Psoas muscle (tissue), 7 donors: ENCODE measurements at regions not wholly inside any gene's neighbourhood (a gene's known extent, or its start where the extent isn't known, plus 50 kb on each side); places are given as distances from the start of the nearest gene placed in this dataset.

Source experiments
- ATAC-seq, 4 donors: fragments of 200-7000 bp; cut with Tn5 transposase; one replicate each; pipeline ENCODE4 v1.9.1; 2020; ENCODE audit warnings: moderate library complexity in 3 of 4, mild to moderate bottlenecking in 2 of 4
- DNase-seq, 2 donors: peaks; one replicate each; pipeline ENCODE4 v3.0.0-alpha.2; 2020
- H3K27ac ChIP-seq: fragments of 200-600 bp; one replicate; pipeline ENCODE4 v1.8.0; 2022
- H3K27me3 ChIP-seq, 3 donors: fragments of 200-600 bp in 1 of 3; one replicate each; pipeline versions ENCODE4 v1.6.1 to v1.8.0; 2013 to 2022; ENCODE audit warnings: low read length in 2 of 3, mild to moderate bottlenecking in 2 of 3, moderate library complexity in 1 of 3; ENCODE audit not compliant: insufficient read depth in 3 of 3
- H3K36me3 ChIP-seq, 2 donors: fragments of 200-600 bp in 1 of 2; one replicate each; pipeline versions ENCODE4 v1.6.1 to v1.8.0; 2013 to 2022; ENCODE audit warnings: low read depth in 1 of 2, mild to moderate bottlenecking in 1 of 2, moderate library complexity in 1 of 2; ENCODE audit not compliant: insufficient read depth in 1 of 2
- H3K4me1 ChIP-seq: fragments of 200-600 bp; one replicate; pipeline ENCODE4 v1.8.0; 2022
- H3K4me3 ChIP-seq: fragments of 200-600 bp; one replicate; pipeline ENCODE4 v1.8.0; 2022; ENCODE audit warnings: mild to moderate bottlenecking
- H3K9me3 ChIP-seq: fragments of 200-600 bp; one replicate; pipeline ENCODE4 v1.8.0; 2022
- WGBS, 3 donors: extraction: QIAGEN DNeasy Blood & Tissue Kit; methylation state at CpG; one replicate each; pipeline versions ENCODE4 v1.1.6 to v1.1.7; 2013; 5-methylcytosine and 5-hydroxymethylcytosine counted together
- intact Hi-C, 2 donors: fragments of 100-400 bp; cut with DNase I; formaldehyde crosslinking; loops; one replicate each; pipeline versions ENCODE4 v1.11.0 to v1.14.2; 2022
- TF ChIP-seq, protein P1 (sequence below): fragments of 200-600 bp; IDR thresholded peaks from one replicate; pipeline ENCODE4 v1.8.0; 2022; ENCODE audit warnings: antibody characterized with exemption
- donor health status: healthy with polysubstance abuse.
- donor health status: DM: no; HTN: no; CAD: no; lungs with moderate emphysema.
- donor health status: Bipolar disorder and iron deficiency.
- donor health status: healthy.
- donor health status: DM: yes; HTN: yes; CAD: no.
- donor health status: DM: no; HTN: no; CAD: no.
- donor health status: DM: yes; HTN: yes; CAD: no.

DNA sequence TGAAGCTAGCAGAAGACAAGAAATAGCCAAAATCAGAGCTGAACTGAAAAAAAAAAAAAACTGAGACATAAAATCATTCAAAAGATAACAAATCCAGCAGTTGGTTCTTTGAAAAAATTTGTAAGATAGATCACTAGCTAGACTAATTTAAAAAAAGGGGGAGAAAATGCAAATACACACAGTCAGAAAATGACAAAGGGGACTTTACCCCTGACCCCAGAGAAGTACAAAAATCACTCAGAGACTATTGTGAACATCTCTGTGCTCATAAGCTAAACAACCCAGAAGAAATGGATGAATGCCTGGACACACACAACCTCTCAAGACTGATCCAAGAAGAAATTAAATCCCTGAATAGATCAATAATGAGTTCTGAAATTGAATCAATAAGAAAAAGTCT lies 914.3 kb upstream of the API5 start:
- ATAC-seq = no peak
- Histone ChIP-seq H3K4me3 (no peak overlapping the region), H3K36me3 (no peaks in the 10 kb centered on the region)

DNA sequence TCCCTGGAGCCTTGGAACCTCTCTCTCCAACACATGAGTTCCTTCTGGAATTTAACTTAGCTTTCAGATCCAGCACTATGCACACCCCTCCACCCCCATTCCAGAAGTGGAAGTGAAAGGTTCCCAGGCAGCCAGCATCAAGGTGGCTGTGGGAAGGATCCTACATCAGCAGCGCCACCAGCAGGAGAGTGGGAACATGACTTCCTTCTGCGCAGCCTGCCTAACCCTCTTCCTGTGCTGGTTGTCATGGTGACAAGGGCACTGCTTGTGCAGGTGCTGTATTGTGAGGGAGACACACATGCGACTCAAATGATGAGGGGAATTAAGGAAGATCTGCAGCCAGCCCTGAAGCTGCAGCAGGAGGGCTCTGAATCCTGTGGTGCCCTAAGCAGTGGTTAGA lies 904.5 kb upstream of the API5 start:
- WGBS, 3 donors = 8 to 18% (median 13%) methylated on average over 3 of the region's 3 CpGs
- intact Hi-C loops = no loop called here
- no peaks in the 10 kb centered on the region for H3K4me1 ChIP-seq
- H3K4me3 ChIP-seq = no peak overlapping the region
- no peak for DNase-seq
- no peaks in the 10 kb centered on the region for H3K9me3 ChIP-seq
- H3K27me3 ChIP-seq = no peaks in the 10 kb centered on the region
- H3K27ac ChIP-seq = no peak overlapping the region
- TF ChIP-seq, protein P1, sequence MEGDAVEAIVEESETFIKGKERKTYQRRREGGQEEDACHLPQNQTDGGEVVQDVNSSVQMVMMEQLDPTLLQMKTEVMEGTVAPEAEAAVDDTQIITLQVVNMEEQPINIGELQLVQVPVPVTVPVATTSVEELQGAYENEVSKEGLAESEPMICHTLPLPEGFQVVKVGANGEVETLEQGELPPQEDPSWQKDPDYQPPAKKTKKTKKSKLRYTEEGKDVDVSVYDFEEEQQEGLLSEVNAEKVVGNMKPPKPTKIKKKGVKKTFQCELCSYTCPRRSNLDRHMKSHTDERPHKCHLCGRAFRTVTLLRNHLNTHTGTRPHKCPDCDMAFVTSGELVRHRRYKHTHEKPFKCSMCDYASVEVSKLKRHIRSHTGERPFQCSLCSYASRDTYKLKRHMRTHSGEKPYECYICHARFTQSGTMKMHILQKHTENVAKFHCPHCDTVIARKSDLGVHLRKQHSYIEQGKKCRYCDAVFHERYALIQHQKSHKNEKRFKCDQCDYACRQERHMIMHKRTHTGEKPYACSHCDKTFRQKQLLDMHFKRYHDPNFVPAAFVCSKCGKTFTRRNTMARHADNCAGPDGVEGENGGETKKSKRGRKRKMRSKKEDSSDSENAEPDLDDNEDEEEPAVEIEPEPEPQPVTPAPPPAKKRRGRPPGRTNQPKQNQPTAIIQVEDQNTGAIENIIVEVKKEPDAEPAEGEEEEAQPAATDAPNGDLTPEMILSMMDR = no peak
- H3K36me3 ChIP-seq = no peaks in the 10 kb centered on the region
- ATAC-seq = no peak

More for the DNA sequence above, 914.3 kb upstream of the API5 start:
- Histone ChIP-seq H3K27ac (no peak overlapping the region), H3K4me1 (no peaks in the 10 kb centered on the region), H3K9me3 (no peaks in the 10 kb centered on the region), H3K27me3 (no peaks in the 10 kb centered on the region)
- no peak for DNase-seq
- TF ChIP-seq, protein P1 = no peak
- intact Hi-C loops = no loop called here

DNA sequence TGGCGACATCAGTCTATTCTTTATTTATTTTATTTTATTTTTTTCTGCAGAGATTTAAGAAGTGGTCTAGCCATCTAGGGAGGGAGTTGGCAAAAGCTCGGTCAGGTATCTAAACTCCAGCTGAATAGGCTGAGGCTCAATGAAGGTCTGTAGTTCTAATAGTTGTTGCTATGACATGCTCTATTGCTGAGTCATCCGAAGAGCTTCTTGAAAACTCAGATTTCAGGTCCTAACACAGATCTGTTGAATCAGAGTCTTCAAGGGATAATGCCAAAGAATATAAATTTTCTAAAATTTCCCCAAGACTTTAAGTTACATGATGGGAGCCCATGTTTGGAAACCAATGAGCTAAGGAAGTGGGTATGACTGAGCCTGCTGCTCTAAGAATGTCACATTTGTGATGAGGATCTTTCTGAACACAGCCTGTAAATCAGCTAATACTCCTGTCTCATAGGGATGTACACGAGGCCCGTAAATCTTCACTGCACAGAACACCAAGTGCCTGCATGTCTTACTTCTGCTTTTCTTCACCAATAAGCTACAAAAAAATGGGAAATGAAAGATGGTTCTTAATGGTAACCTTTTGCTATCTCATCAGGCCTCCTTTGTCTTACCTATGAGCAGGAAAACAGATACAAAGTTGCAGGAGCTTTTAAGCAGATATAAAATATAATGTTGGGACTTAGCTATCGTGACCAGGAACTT lies 901.4 kb upstream of the API5 start:
- Histone ChIP-seq H3K4me3 (no peak overlapping the region), H3K4me1 (no peaks in the 10 kb centered on the region), H3K27me3 (no peaks in the 10 kb centered on the region), H3K36me3 (no peaks in the 10 kb centered on the region), H3K27ac (no peak overlapping the region), H3K9me3 (no peaks in the 10 kb centered on the region)
- WGBS, 3 donors = 66 to 76% (median 67%) methylated on average over 6 of the region's 6 CpGs
- TF ChIP-seq, protein P1 = no peak
- intact Hi-C loops = no loop called here
- DNase-seq = no peak
- ATAC-seq = no peak

DNA sequence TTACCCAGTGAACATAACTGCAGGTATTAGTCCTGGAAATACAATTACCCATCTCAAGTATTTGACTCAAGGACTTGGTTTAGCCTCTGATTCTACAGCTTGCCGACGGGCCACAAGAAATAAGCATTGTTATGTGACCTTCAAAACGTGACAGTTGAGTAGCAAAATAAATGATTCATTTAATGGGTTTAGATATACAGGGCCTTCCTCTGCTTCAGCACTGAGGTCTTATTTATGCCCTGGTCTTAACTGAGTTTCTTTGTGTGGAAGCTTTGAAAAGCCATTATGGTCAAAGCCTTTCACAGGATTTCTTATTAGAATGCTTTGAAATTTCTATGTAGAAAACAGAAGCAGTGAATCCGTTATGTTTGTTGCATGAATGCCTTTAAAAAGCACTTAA lies 899.2 kb upstream of the API5 start:
- no peak for DNase-seq
- Histone ChIP-seq H3K4me1 (no peaks in the 10 kb centered on the region), H3K9me3 (no peaks in the 10 kb centered on the region), H3K36me3 (no peaks in the 10 kb centered on the region), H3K27ac (no peak overlapping the region), H3K27me3 (no peaks in the 10 kb centered on the region), H3K4me3 (no peak overlapping the region)
- TF ChIP-seq, protein P1 = no peak
- intact Hi-C loops = no loop called here
- WGBS, 3 donors = 62 to 67% (median 67%) methylated on average over 4 of the region's 4 CpGs
- no peak for ATAC-seq

DNA sequence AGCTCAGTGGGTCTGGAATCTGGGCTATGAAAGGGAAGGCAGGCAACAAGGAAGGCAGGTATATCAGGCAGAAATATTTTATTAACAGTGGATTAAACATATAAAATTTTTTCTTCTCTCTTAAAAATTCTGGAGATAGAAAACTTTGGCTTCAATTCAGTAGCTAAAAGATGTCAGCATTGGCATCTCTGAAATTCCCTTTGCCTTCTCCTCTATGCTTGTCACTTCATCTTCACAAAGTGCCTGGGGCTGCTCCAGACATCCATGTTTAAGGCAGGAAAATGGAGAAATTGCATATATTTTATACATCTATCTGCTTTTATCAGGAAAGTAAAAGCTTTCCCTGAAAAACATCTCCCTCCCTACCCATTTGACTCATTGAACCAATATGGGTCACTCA lies 894.1 kb upstream of the API5 start:
- Histone ChIP-seq H3K4me3 (no peak overlapping the region), H3K9me3 (no peaks in the 10 kb centered on the region), H3K27ac (no peak overlapping the region), H3K4me1 (no peaks in the 10 kb centered on the region), H3K36me3 (no peaks in the 10 kb centered on the region), H3K27me3 (no peaks in the 10 kb centered on the region)
- ATAC-seq = no peak
- TF ChIP-seq, protein P1 = no peak
- no peak for DNase-seq
- intact Hi-C loops = no loop called here
